ENCODE measurements at regions not wholly inside any gene's neighbourhood (a gene's known extent, or its start where the extent isn't known, plus 50 kb on each side); places are given as distances from the start of the nearest gene placed in this dataset.
"Not testable (repeated sequence)": the region's sequence is repeated elsewhere in the genome, so short reads cannot be mapped to it uniquely, and the experiment has no call there.

GRCh38 chr6:77131426-77131825 is 331.9 kb downstream of the HTR1B start:
- no peak for DNase-seq (ENCODE audit: low read depth, low spot score)
- in situ Hi-C loops (cut with HindIII; ENCODE audit: low pct_unique_long_range_greater_than_20kb, low sequenced_read_pairs): no loop called here

- DNase-seq (ENCODE audit: low read depth, low spot score): no peak
Measured at GRCh38 chr6:77124604-77125003, 338.7 kb downstream of the HTR1B start.

DNA sequence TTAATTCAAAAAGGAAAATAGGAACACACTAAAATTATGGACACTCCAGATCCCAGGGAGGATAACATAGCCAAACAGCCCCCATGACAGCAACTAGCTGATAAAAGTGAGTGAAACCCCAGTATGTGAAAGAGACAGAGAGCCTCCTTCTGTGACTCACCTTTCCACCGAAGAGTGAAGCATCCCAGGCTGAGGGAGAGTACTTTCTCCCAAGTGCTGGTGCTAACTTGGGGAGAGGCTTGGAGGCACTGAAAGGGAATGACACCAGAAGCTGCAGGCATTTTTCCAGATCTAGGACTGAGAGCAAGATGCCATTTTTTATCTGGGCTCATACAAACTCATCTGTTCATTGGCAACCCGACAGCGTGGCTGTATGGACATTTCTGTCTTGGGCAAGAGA is 339.8 kb downstream of the HTR1B start:
- no peak for DNase-seq (ENCODE audit: low read depth, low spot score)
- in situ Hi-C loops (cut with HindIII; ENCODE audit: low pct_unique_long_range_greater_than_20kb, low sequenced_read_pairs): no loop called here

More at GRCh38 chr6:77124604-77125003, 338.7 kb downstream of the HTR1B start:
- in situ Hi-C loops (cut with HindIII; ENCODE audit: low pct_unique_long_range_greater_than_20kb, low sequenced_read_pairs): no loop called here

DNA sequence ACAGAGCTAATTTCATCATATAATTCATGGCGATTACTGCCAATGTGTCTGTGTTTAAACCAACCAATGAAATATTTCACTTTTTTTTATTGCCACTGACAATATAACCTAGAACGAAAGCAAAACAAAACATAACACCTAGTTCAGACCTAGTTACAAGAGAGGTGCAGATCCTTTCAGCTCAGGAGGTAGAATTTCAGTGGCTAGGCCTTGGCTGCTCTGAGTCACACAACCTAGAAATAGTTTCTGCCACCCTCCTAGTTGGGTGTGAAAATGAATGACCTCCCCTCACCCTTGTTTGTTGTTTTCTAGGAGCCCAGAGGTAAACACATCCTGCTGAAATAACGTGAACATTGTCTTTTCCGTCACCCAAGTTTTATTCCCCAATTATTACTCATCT is 356.3 kb downstream of the HTR1B start:
- in situ Hi-C loops (cut with HindIII; ENCODE audit: low pct_unique_long_range_greater_than_20kb, low sequenced_read_pairs): no loop called here
- no peak for DNase-seq (ENCODE audit: low read depth, low spot score)

- no peak for DNase-seq (ENCODE audit: low read depth, low spot score)
- in situ Hi-C loops (cut with HindIII; ENCODE audit: low pct_unique_long_range_greater_than_20kb, low sequenced_read_pairs): no loop called here
Measured at GRCh38 chr6:77105091-77105490, 358.2 kb downstream of the HTR1B start.

- DNase-seq (ENCODE audit: low read depth, low spot score): no peak
- in situ Hi-C loops (cut with HindIII; ENCODE audit: low pct_unique_long_range_greater_than_20kb, low sequenced_read_pairs): no loop called here
Measured at GRCh38 chr6:77097940-77098339, 365.4 kb downstream of the HTR1B start.

GRCh38 chr6:77095936-77096627 is 367.2 kb downstream of the HTR1B start:
- in situ Hi-C loops (cut with HindIII; ENCODE audit: low pct_unique_long_range_greater_than_20kb, low sequenced_read_pairs): no loop called here

DNA sequence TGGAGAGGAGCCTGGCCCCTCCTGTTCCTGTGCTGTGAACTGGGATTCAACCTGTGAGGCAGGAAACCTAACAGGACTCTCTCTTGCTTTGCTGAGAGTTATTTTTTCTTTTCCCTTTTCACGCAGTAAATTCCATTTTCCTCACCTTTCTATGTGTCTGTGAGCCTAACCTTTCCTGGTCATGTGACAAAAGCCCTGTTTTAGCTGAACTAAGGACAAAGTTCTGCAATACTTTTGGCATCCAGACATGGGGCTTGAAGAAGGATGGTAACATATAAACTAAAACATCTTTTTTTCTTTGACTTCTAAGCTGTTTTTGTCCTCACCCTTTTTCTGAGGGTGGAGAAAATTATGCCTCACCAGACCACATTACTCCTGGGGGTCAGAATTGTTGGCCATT is 368.5 kb downstream of the HTR1B start:
- DNase-seq (ENCODE audit: low read depth, low spot score): no peak
- in situ Hi-C loops (cut with HindIII; ENCODE audit: low pct_unique_long_range_greater_than_20kb, low sequenced_read_pairs): no loop called here

More at GRCh38 chr6:77095936-77096627, 367.2 kb downstream of the HTR1B start:
- DNase-seq (ENCODE audit: low read depth, low spot score): no peak

- in situ Hi-C loops (cut with HindIII; ENCODE audit: low pct_unique_long_range_greater_than_20kb, low sequenced_read_pairs): no loop called here
- DNase-seq (ENCODE audit: low read depth, low spot score): no peak
Measured at GRCh38 chr6:77092971-77093370, 370.3 kb downstream of the HTR1B start.

GRCh38 chr6:77089776-77090175 is 373.5 kb downstream of the HTR1B start:
- in situ Hi-C loops (cut with HindIII; ENCODE audit: low pct_unique_long_range_greater_than_20kb, low sequenced_read_pairs): no loop called here
- no peak for DNase-seq (ENCODE audit: low read depth, low spot score)

DNA sequence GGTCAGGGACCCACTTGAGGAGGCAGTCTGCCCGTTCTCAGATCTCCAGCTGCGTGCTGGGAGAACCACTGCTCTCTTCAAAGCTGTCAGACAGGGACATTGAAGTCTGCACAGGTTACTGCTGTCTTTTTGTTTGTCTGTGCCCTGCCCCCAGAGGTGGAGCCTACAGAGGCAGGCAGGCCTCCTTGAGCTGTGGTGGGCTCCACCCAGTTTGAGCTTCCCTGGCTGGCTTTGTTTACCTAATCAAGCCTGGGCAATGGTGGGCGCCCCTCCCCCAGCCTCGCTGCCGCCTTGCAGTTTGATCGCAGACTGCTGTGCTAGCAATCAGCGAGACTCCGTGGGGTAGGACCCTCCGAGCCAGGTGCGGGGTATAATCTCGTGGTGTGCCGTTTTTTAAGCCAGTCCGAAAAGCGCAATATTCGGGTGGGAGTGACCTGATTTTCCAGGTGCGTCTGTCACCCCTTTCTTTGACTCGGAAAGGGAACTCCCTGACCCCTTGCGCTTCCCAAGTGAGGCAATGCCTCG is 375.4 kb downstream of the HTR1B start:
- in situ Hi-C loops (cut with HindIII; ENCODE audit: low pct_unique_long_range_greater_than_20kb, low sequenced_read_pairs); DNase-seq (ENCODE audit: low read depth, low spot score): not testable (repeated sequence)

GRCh38 chr6:77074037-77074713 is 389.1 kb downstream of the HTR1B start:
- no peak for DNase-seq (ENCODE audit: low read depth, low spot score)
- in situ Hi-C loops (cut with HindIII; ENCODE audit: low pct_unique_long_range_greater_than_20kb, low sequenced_read_pairs): no loop called here

GRCh38 chr6:77073410-77073760 is 389.9 kb downstream of the HTR1B start:
- no peak for DNase-seq (ENCODE audit: low read depth, low spot score)
- in situ Hi-C loops (cut with HindIII; ENCODE audit: low pct_unique_long_range_greater_than_20kb, low sequenced_read_pairs): no loop called here

GRCh38 chr6:77072694-77073409 is 390.4 kb downstream of the HTR1B start:
- in situ Hi-C loops (cut with HindIII; ENCODE audit: low pct_unique_long_range_greater_than_20kb, low sequenced_read_pairs): no loop called here
- DNase-seq (ENCODE audit: low read depth, low spot score): no peak

GRCh38 chr6:77063494-77063893 is 399.8 kb downstream of the HTR1B start:
- in situ Hi-C loops (cut with HindIII; ENCODE audit: low pct_unique_long_range_greater_than_20kb, low sequenced_read_pairs): no loop called here
- no peak for DNase-seq (ENCODE audit: low read depth, low spot score)

GRCh38 chr6:77055711-77056110 is 407.6 kb downstream of the HTR1B start:
- in situ Hi-C loops (cut with HindIII; ENCODE audit: low pct_unique_long_range_greater_than_20kb, low sequenced_read_pairs): no loop called here
- no peak for DNase-seq (ENCODE audit: low read depth, low spot score)

DNA sequence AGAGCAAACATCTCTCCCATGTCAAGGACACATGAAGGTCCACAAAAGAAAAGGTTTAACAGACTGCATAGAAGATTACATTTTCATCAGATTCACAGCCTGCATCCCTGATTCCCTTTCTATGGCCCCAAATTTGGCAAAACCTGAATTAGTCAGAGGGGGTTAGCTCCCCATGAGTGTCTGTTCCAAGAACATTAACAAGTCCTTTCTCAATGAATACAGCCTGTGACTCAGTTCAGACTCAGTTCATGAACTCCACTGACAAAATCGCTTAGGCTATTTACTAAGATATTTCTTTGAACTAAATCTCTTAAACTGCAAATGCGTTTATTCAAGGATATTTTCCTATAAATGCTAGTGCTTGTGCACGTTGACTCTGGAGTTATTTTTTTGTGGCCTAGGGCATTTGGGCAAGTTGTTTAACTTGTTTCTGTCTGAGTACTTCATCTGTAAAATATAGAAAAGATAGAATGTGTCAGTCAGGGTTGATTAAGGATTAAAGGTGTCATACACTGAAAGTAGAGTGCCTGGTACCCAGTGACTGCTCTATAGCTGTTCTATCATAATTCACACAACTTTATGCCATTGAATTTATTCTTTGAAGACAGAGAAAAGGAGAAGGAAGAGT is 422.6 kb downstream of the HTR1B start:
- no peak for DNase-seq (ENCODE audit: low read depth, low spot score)
- in situ Hi-C loops (cut with HindIII; ENCODE audit: low pct_unique_long_range_greater_than_20kb, low sequenced_read_pairs): no loop called here

DNA sequence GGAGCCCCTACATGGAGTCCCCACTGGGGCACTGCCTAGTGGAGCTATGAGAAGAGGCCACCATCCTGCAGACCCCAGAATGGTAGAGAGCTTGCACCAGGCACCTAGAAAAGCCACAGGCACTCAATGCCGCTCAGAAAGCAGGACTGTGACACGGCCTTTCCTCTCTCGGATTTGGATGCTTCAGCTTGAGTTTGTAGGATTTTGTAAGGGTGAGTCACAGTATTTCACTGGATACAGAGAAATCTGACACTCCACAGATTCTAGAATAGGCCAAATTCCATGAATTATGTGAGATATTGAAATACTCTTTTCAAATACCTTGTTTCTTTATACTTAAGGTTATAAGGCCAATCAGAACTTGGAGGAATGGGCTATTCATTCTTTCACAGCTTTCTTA is 424.5 kb downstream of the HTR1B start:
- in situ Hi-C loops (cut with HindIII; ENCODE audit: low pct_unique_long_range_greater_than_20kb, low sequenced_read_pairs): no loop called here
- DNase-seq (ENCODE audit: low read depth, low spot score): no peak

All from SK-MEL-5 (cell line).